GM18873 (cell line): ENCODE measurements at regions not wholly inside any gene's neighbourhood (a gene's known extent, or its start where the extent isn't known, plus 50 kb on each side); places are given as distances from the start of the nearest gene placed in this dataset.
"Not testable (repeated sequence)": the region's sequence is repeated elsewhere in the genome, so short reads cannot be mapped to it uniquely, and the experiment has no call there.

Source experiments
- ATAC-seq: cut with Tn5 transposase; IDR thresholded peaks from one replicate; pipeline ENCODE4 v1.9.1; 2021; ENCODE audit warnings: mild to moderate bottlenecking, moderate library complexity, moderate number of reproducible peaks; ENCODE audit not compliant: unreplicated experiment, low FRiP score

GRCh38 chr4:170854097-170854496 lies 764.3 kb upstream of the AADAT start:
- ATAC-seq, result no peak

- ATAC-seq, result peak; percentile 47
These were observed 763.8 kb upstream of the AADAT start for GRCh38 chr4:170853422-170854021.

- no peak for ATAC-seq
These were observed 760.2 kb upstream of the AADAT start for GRCh38 chr4:170849969-170850368.

GRCh38 chr4:170827562-170828274 lies 738.0 kb upstream of the AADAT start:
- no peak for ATAC-seq

GRCh38 chr4:170818786-170819185 lies 729.0 kb upstream of the AADAT start:
- ATAC-seq, result no peak

- ATAC-seq, result no peak
These were observed 715.6 kb upstream of the AADAT start for GRCh38 chr4:170805352-170805751.

GRCh38 chr4:170804930-170805329 lies 715.2 kb upstream of the AADAT start:
- ATAC-seq, result no peak

- ATAC-seq, result no peak
These were observed 713.7 kb upstream of the AADAT start for GRCh38 chr4:170803492-170803891.

GRCh38 chr4:170801771-170802170 lies 712.0 kb upstream of the AADAT start:
- ATAC-seq, result no peak

GRCh38 chr4:170794525-170794924 lies 704.8 kb upstream of the AADAT start:
- no peak for ATAC-seq

- not testable (repeated sequence) for ATAC-seq
These were observed 698.8 kb upstream of the AADAT start for GRCh38 chr4:170788540-170789051.

GRCh38 chr4:170777663-170778062 lies 687.9 kb upstream of the AADAT start:
- no peak for ATAC-seq

GRCh38 chr4:170776983-170777382 lies 687.2 kb upstream of the AADAT start:
- no peak for ATAC-seq

- no peak for ATAC-seq
These were observed 686.1 kb upstream of the AADAT start for GRCh38 chr4:170775851-170776250.

- no peak for ATAC-seq
These were observed 684.0 kb upstream of the AADAT start for GRCh38 chr4:170773709-170774273.

GRCh38 chr4:170772429-170772828 lies 682.7 kb upstream of the AADAT start:
- no peak for ATAC-seq

- no peak for ATAC-seq
These were observed 680.9 kb upstream of the AADAT start for GRCh38 chr4:170770664-170771063.

- no peak for ATAC-seq
These were observed 680.1 kb upstream of the AADAT start for GRCh38 chr4:170769862-170770261.

GRCh38 chr4:170758988-170759387 lies 669.2 kb upstream of the AADAT start:
- ATAC-seq, result no peak

GRCh38 chr4:170750519-170750918 lies 660.8 kb upstream of the AADAT start:
- no peak for ATAC-seq

GRCh38 chr4:170748975-170749374 lies 659.2 kb upstream of the AADAT start:
- ATAC-seq, result no peak

- ATAC-seq, result no peak
These were observed 653.9 kb upstream of the AADAT start for GRCh38 chr4:170743633-170744032.
